ENCODE measurements at regions not wholly inside any gene's neighbourhood (a gene's known extent, or its start where the extent isn't known, plus 50 kb on each side); places are given as distances from the start of the nearest gene placed in this dataset.

DNA sequence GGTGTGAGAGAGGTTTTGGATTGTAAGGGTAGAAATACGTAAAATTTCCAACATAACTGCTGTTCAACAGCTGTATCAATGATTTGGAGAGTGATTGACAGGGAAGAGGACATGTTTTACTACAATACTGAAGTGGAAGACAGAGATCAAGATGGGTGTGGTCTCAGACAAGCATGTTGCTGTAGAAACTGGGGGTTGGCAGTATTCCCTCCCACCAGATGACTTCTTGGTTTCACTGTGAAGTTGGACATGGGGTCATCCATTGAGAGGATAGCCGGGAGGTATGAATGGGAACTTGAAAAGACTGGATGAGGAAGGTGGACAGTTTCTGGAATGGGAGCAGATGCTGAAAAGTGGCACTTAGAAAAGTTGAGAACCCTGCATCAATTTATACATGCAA, 95.3 kb upstream of the HDAC9 start (continued):
- TF ChIP-seq EZH2 (IDR thresholded peaks at IDR 0.05; ENCODE audit: low read depth, unreplicated experiment) (no peak), ZNF331 (CRISPR knock-in tag; IDR thresholded peaks at IDR 0.05; ENCODE audit: low read depth) (no peak), CREB1 (CRISPR knock-in tag; IDR thresholded peaks at IDR 0.05; ENCODE audit: low read depth) (no peak)
- TF ChIP-seq, protein P1, sequence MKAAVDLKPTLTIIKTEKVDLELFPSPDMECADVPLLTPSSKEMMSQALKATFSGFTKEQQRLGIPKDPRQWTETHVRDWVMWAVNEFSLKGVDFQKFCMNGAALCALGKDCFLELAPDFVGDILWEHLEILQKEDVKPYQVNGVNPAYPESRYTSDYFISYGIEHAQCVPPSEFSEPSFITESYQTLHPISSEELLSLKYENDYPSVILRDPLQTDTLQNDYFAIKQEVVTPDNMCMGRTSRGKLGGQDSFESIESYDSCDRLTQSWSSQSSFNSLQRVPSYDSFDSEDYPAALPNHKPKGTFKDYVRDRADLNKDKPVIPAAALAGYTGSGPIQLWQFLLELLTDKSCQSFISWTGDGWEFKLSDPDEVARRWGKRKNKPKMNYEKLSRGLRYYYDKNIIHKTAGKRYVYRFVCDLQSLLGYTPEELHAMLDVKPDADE (IDR thresholded peaks at IDR 0.05): no peak

DNA sequence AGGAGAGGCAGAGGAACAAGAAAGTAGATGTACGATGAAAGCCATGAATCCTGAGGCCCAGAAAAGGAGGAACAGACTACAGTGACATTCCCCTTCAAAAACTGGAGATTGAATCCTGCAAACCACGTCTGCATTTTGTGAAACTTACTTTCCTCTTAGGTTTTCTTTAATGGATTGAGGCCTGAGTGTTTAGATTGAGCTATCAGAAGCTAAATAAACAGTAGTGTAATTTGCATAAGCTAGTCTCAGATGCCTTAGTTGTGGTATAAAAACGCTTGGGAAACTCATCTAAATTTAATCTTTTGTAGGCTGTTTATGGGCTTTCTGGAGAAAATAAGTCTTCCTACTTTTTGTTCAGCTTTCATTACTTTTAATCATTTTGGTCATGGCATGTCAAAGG, 94.8 kb upstream of the HDAC9 start:
- H3K4me2 ChIP-seq: no peak overlapping the region
- no peak overlapping the region for H3K27ac Mint-ChIP-seq
- no peak for DNase-seq (ENCODE audit: low spot score)

DNA sequence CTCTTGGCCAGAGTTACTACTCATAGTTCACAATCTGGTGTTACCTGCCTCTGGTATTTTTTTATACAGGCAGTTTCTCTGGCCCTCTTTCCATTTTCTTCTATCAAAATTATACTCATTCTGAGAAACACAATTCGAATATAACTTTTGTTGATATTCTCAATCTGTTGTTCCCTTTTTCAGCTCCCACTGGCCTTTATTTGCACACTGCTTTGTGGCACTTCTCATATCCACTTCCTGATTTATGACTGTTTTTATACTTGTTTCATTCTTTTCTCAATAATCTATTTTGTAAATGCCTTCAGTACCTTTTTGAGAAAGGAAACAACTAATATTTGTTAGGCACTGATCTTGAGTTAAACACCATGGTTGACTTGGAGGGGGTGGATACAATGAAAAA, 93.8 kb upstream of the HDAC9 start:
- no peaks in the 10 kb centered on the region for H3K9me3 Mint-ChIP-seq
- DNase-seq (ENCODE audit: low spot score): no peak
- TF ChIP-seq, protein P1 (IDR thresholded peaks at IDR 0.05): no peak
- TF ChIP-seq ZNF331 (CRISPR knock-in tag; IDR thresholded peaks at IDR 0.05; ENCODE audit: low read depth) (no peak), JUNB (IDR thresholded peaks at IDR 0.05; ENCODE audit: unreplicated experiment) (no peak)
- H3F3A ChIP-seq (replicated peaks; ENCODE audit: low read depth): no peaks in the 10 kb centered on the region
- H3K27me3 Mint-ChIP-seq (ENCODE audit: insufficient read depth, low read depth, poor library complexity): peaks cover 3% of the 10 kb centered on the region
- no peak overlapping the region for H2AFZ ChIP-seq
- no peaks in the 10 kb centered on the region for H3K27me3 ChIP-seq (ENCODE audit: insufficient read depth)
- H3K36me3 ChIP-seq (ENCODE audit: insufficient read depth): no peaks in the 10 kb centered on the region
- H4K20me1 ChIP-seq (replicated peaks; ENCODE audit: insufficient read depth): no peaks in the 10 kb centered on the region
- H3K27ac ChIP-seq (ENCODE audit: low read depth): no peak overlapping the region
- H3K4me3 Mint-ChIP-seq: no peak overlapping the region
- H3K79me2 ChIP-seq (replicated peaks; ENCODE audit: insufficient read depth): no peaks in the 10 kb centered on the region
- H3K4me1 Mint-ChIP-seq: peaks cover 47% of the 10 kb centered on the region
- no peaks in the 10 kb centered on the region for H3K36me3 Mint-ChIP-seq (ENCODE audit: low read depth)
- no peak for ATAC-seq
- H3K4me3 ChIP-seq: no peak overlapping the region
- H3K9me2 ChIP-seq (ENCODE audit: insufficient read depth): no peaks in the 10 kb centered on the region
- peaks cover 39% of the 10 kb centered on the region for H3K4me1 ChIP-seq (ENCODE audit: insufficient read depth)
- no peak overlapping the region for H3K4me2 ChIP-seq
- H3K27ac Mint-ChIP-seq: peak overlapping the region; percentile 57; the same call in 1 of the 2 replicates

More for the DNA sequence above, 94.8 kb upstream of the HDAC9 start:
- H3K27me3 Mint-ChIP-seq (ENCODE audit: insufficient read depth, low read depth, poor library complexity): peaks cover 3% of the 10 kb centered on the region
- no peaks in the 10 kb centered on the region for H4K20me1 ChIP-seq (replicated peaks; ENCODE audit: insufficient read depth)
- no peaks in the 10 kb centered on the region for H3K79me2 ChIP-seq (replicated peaks; ENCODE audit: insufficient read depth)
- no peaks in the 10 kb centered on the region for H3K27me3 ChIP-seq (ENCODE audit: insufficient read depth)
- no peaks in the 10 kb centered on the region for H3K9me2 ChIP-seq (ENCODE audit: insufficient read depth)
- no peak overlapping the region for H3K4me3 Mint-ChIP-seq
- H3K4me1 Mint-ChIP-seq: peaks cover 54% of the 10 kb centered on the region
- no peaks in the 10 kb centered on the region for H3K36me3 ChIP-seq (ENCODE audit: insufficient read depth)
- no peaks in the 10 kb centered on the region for H3F3A ChIP-seq (replicated peaks; ENCODE audit: low read depth)
- H2AFZ ChIP-seq: no peak overlapping the region
- H3K4me3 ChIP-seq: no peak overlapping the region
- ATAC-seq: no peak
- no peaks in the 10 kb centered on the region for H3K36me3 Mint-ChIP-seq (ENCODE audit: low read depth)
- no peak for TF ChIP-seq EZH2phosphoT487 (IDR thresholded peaks at IDR 0.05; ENCODE audit: unreplicated experiment)
- TF ChIP-seq, protein P2, sequence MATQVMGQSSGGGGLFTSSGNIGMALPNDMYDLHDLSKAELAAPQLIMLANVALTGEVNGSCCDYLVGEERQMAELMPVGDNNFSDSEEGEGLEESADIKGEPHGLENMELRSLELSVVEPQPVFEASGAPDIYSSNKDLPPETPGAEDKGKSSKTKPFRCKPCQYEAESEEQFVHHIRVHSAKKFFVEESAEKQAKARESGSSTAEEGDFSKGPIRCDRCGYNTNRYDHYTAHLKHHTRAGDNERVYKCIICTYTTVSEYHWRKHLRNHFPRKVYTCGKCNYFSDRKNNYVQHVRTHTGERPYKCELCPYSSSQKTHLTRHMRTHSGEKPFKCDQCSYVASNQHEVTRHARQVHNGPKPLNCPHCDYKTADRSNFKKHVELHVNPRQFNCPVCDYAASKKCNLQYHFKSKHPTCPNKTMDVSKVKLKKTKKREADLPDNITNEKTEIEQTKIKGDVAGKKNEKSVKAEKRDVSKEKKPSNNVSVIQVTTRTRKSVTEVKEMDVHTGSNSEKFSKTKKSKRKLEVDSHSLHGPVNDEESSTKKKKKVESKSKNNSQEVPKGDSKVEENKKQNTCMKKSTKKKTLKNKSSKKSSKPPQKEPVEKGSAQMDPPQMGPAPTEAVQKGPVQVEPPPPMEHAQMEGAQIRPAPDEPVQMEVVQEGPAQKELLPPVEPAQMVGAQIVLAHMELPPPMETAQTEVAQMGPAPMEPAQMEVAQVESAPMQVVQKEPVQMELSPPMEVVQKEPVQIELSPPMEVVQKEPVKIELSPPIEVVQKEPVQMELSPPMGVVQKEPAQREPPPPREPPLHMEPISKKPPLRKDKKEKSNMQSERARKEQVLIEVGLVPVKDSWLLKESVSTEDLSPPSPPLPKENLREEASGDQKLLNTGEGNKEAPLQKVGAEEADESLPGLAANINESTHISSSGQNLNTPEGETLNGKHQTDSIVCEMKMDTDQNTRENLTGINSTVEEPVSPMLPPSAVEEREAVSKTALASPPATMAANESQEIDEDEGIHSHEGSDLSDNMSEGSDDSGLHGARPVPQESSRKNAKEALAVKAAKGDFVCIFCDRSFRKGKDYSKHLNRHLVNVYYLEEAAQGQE (IDR thresholded peaks at IDR 0.05; ENCODE audit: unreplicated experiment): no peak
- TF ChIP-seq CREB1 (CRISPR knock-in tag; IDR thresholded peaks at IDR 0.05; ENCODE audit: low read depth): no peak
- H3K9me3 Mint-ChIP-seq: no peaks in the 10 kb centered on the region
- H3K4me1 ChIP-seq (ENCODE audit: insufficient read depth): peaks cover 46% of the 10 kb centered on the region
- H3K27ac ChIP-seq (ENCODE audit: low read depth): no peak overlapping the region

Measured in GM23338 (cell line).